Parathyroid adenoma (tissue), 2 donors: ENCODE measurements at regions not wholly inside any gene's neighbourhood (a gene's known extent, or its start where the extent isn't known, plus 50 kb on each side); places are given as distances from the start of the nearest gene placed in this dataset.

Experiments used
- H2AFZ ChIP-seq: fragments of 300-600 bp; sonication (generic); one replicate; pipeline ENCODE4 v1.7.0; 2017; ENCODE audit warnings: antibody characterized with exemption, mild to moderate bottlenecking
- H3K27ac ChIP-seq: fragments of 300-600 bp; sonication (generic); one replicate; pipeline ENCODE4 v1.7.0; 2017
- H3K27me3 ChIP-seq: fragments of 300-600 bp; sonication (generic); one replicate; pipeline ENCODE4 v1.7.0; 2017; ENCODE audit warnings: low read length; ENCODE audit not compliant: control insufficient read depth, insufficient read depth
- H3K36me3 ChIP-seq: fragments of 300-600 bp; sonication (generic); one replicate; pipeline ENCODE4 v1.7.0; 2017; ENCODE audit warnings: low read length; ENCODE audit not compliant: control insufficient read depth, insufficient read depth
- H3K4me1 ChIP-seq: fragments of 300-600 bp; sonication (generic); one replicate; pipeline ENCODE4 v1.7.0; 2017; ENCODE audit warnings: control low read depth
- H3K4me2 ChIP-seq: fragments of 300-600 bp; sonication (generic); one replicate; pipeline ENCODE4 v1.7.0; 2017; ENCODE audit warnings: low read length
- H3K4me3 ChIP-seq: fragments of 300-600 bp; sonication (generic); one replicate; pipeline ENCODE4 v1.7.0; 2017; ENCODE audit warnings: low read depth, low read length
- H3K79me2 ChIP-seq: fragments of 300-600 bp; sonication (generic); one replicate; pipeline ENCODE4 v1.7.0; 2017; ENCODE audit warnings: control low read depth
- H3K9ac ChIP-seq: fragments of 300-600 bp; sonication (generic); one replicate; pipeline ENCODE4 v1.7.0; 2017; ENCODE audit warnings: mild to moderate bottlenecking
- H3K9me3 ChIP-seq: fragments of 300-600 bp; sonication (generic); one replicate; pipeline ENCODE4 v1.7.0; 2017; ENCODE audit warnings: low read length; ENCODE audit not compliant: control insufficient read depth
- TF ChIP-seq, protein P1 (sequence below): fragments of 300-600 bp; sonication (generic); IDR thresholded peaks from one replicate; pipeline ENCODE4 v1.7.0; 2017; ENCODE audit warnings: antibody characterized with exemption, mild to moderate bottlenecking
- donor health status: primary hyperparathyroidism.

GRCh38 chr3:18238332-18238731 is 186.8 kb downstream of the SATB1 start:
- no peaks in the 10 kb centered on the region for H3K9me3 ChIP-seq
- no peak overlapping the region for H3K4me3 ChIP-seq
- no peak overlapping the region for H2AFZ ChIP-seq
- H3K79me2 ChIP-seq: no peaks in the 10 kb centered on the region
- no peak overlapping the region for H3K4me2 ChIP-seq
- no peaks in the 10 kb centered on the region for H3K4me1 ChIP-seq
- H3K9ac ChIP-seq: no peak overlapping the region
- H3K27me3 ChIP-seq: no peaks in the 10 kb centered on the region
- H3K36me3 ChIP-seq: no peaks in the 10 kb centered on the region
- H3K27ac ChIP-seq: no peak overlapping the region
- TF ChIP-seq, protein P1, sequence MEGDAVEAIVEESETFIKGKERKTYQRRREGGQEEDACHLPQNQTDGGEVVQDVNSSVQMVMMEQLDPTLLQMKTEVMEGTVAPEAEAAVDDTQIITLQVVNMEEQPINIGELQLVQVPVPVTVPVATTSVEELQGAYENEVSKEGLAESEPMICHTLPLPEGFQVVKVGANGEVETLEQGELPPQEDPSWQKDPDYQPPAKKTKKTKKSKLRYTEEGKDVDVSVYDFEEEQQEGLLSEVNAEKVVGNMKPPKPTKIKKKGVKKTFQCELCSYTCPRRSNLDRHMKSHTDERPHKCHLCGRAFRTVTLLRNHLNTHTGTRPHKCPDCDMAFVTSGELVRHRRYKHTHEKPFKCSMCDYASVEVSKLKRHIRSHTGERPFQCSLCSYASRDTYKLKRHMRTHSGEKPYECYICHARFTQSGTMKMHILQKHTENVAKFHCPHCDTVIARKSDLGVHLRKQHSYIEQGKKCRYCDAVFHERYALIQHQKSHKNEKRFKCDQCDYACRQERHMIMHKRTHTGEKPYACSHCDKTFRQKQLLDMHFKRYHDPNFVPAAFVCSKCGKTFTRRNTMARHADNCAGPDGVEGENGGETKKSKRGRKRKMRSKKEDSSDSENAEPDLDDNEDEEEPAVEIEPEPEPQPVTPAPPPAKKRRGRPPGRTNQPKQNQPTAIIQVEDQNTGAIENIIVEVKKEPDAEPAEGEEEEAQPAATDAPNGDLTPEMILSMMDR: no peak

- Histone ChIP-seq H3K9me3 (no peaks in the 10 kb centered on the region), H3K79me2 (no peaks in the 10 kb centered on the region), H3K4me1 (no peaks in the 10 kb centered on the region), H3K27ac (no peak overlapping the region), H3K4me3 (no peak overlapping the region), H3K27me3 (no peaks in the 10 kb centered on the region), H2AFZ (no peak overlapping the region), H3K36me3 (no peaks in the 10 kb centered on the region), H3K9ac (no peak overlapping the region), H3K4me2 (no peak overlapping the region)
- TF ChIP-seq, protein P1: no peak
Measured at GRCh38 chr3:18237251-18238005, 187.7 kb downstream of the SATB1 start.

DNA sequence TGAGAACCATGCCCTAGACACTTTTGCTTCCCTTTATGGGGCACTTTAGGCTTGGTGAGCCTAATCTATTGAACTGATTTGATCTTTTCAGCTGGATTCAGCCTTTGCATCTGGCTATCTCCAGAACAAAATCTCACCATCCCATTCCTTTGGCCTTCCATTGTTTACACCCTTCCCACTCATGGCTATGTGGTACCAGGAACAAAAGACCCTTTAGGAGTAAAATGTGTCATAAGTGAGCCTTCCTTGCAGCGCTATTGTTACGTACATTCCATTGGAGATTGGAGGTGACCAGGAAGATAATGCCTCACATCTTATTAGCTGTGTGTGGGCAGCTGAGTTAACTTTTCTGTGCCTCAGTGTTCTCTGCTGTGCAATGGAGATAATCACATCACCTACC is 188.4 kb downstream of the SATB1 start:
- H3K36me3 ChIP-seq: no peaks in the 10 kb centered on the region
- no peaks in the 10 kb centered on the region for H3K4me1 ChIP-seq
- H3K9me3 ChIP-seq: no peaks in the 10 kb centered on the region
- no peak overlapping the region for H3K4me2 ChIP-seq
- H3K9ac ChIP-seq: no peak overlapping the region
- no peaks in the 10 kb centered on the region for H3K79me2 ChIP-seq
- H3K4me3 ChIP-seq: no peak overlapping the region
- H3K27ac ChIP-seq: no peak overlapping the region
- H2AFZ ChIP-seq: no peak overlapping the region
- TF ChIP-seq, protein P1: no peak
- H3K27me3 ChIP-seq: no peaks in the 10 kb centered on the region

- Histone ChIP-seq H3K4me1 (no peaks in the 10 kb centered on the region), H3K9me3 (no peaks in the 10 kb centered on the region), H3K27me3 (no peaks in the 10 kb centered on the region), H3K79me2 (no peaks in the 10 kb centered on the region), H3K4me3 (no peak overlapping the region), H2AFZ (peak overlapping the region; percentile 36), H3K4me2 (no peak overlapping the region), H3K9ac (no peak overlapping the region), H3K36me3 (no peaks in the 10 kb centered on the region), H3K27ac (no peak overlapping the region)
- TF ChIP-seq, protein P1: no peak
Measured at GRCh38 chr3:18234717-18235335, 190.3 kb downstream of the SATB1 start.
